Parathyroid adenoma (tissue), 2 donors: ENCODE measurements at regions not wholly inside any gene's neighbourhood (a gene's known extent, or its start where the extent isn't known, plus 50 kb on each side); places are given as distances from the start of the nearest gene placed in this dataset.

ENCODE experiments used
- H2AFZ ChIP-seq: fragments of 300-600 bp; sonication (generic); one replicate; pipeline ENCODE4 v1.7.0; 2017; ENCODE audit warnings: antibody characterized with exemption, mild to moderate bottlenecking
- H3K27ac ChIP-seq: fragments of 300-600 bp; sonication (generic); one replicate; pipeline ENCODE4 v1.7.0; 2017
- H3K27me3 ChIP-seq: fragments of 300-600 bp; sonication (generic); one replicate; pipeline ENCODE4 v1.7.0; 2017; ENCODE audit warnings: low read length; ENCODE audit not compliant: control insufficient read depth, insufficient read depth
- H3K36me3 ChIP-seq: fragments of 300-600 bp; sonication (generic); one replicate; pipeline ENCODE4 v1.7.0; 2017; ENCODE audit warnings: low read length; ENCODE audit not compliant: control insufficient read depth, insufficient read depth
- H3K4me1 ChIP-seq: fragments of 300-600 bp; sonication (generic); one replicate; pipeline ENCODE4 v1.7.0; 2017; ENCODE audit warnings: control low read depth
- H3K4me2 ChIP-seq: fragments of 300-600 bp; sonication (generic); one replicate; pipeline ENCODE4 v1.7.0; 2017; ENCODE audit warnings: low read length
- H3K4me3 ChIP-seq: fragments of 300-600 bp; sonication (generic); one replicate; pipeline ENCODE4 v1.7.0; 2017; ENCODE audit warnings: low read depth, low read length
- H3K79me2 ChIP-seq: fragments of 300-600 bp; sonication (generic); one replicate; pipeline ENCODE4 v1.7.0; 2017; ENCODE audit warnings: control low read depth
- H3K9ac ChIP-seq: fragments of 300-600 bp; sonication (generic); one replicate; pipeline ENCODE4 v1.7.0; 2017; ENCODE audit warnings: mild to moderate bottlenecking
- H3K9me3 ChIP-seq: fragments of 300-600 bp; sonication (generic); one replicate; pipeline ENCODE4 v1.7.0; 2017; ENCODE audit warnings: low read length; ENCODE audit not compliant: control insufficient read depth
- CTCF ChIP-seq: fragments of 300-600 bp; sonication (generic); IDR thresholded peaks from one replicate; pipeline ENCODE4 v1.7.0; 2017; ENCODE audit warnings: antibody characterized with exemption, mild to moderate bottlenecking
- donor health status: primary hyperparathyroidism.

DNA sequence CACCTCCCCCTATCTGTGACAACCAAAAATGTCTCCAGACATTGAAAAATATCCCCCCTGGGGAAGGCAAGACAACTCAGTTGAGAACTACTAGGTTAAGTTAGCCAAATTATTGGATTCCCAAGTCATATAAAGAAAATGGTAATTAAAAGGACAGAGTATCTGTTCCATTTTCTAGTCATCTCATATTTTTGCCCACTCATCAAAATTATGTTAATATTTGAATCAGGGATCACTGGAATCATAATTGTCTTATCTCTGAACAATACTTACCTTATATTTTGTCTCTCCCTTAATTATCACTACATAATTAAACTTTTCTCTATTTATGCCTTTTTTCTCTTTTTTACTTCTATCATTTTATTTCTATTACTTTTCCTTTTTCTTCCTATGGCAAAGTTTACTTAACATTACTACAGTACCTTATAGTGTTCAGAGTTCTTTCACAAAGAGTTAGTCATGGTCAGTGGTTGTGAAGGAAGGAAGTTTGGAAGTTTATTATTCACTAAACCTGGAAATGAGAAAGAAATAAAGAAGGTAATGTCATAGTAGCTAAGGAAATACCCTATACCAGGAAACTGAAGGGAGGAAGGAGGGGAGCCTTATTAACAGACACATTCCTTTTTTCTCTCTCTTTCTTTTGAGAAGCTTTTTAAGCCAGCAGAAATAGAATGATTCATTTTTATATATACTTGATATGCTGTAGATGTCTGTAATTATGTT, 332.9 kb downstream of the COL12A1 start:
- H3K9me3 ChIP-seq = no peaks in the 10 kb centered on the region
- no peak for TF ChIP-seq CTCF
- no peaks in the 10 kb centered on the region for H3K79me2 ChIP-seq
- H3K27ac ChIP-seq = no peak overlapping the region
- H3K4me3 ChIP-seq = no peak overlapping the region
- H3K4me1 ChIP-seq = no peaks in the 10 kb centered on the region
- H2AFZ ChIP-seq = no peak overlapping the region
- no peaks in the 10 kb centered on the region for H3K36me3 ChIP-seq
- no peak overlapping the region for H3K4me2 ChIP-seq
- no peak overlapping the region for H3K9ac ChIP-seq
- H3K27me3 ChIP-seq = no peaks in the 10 kb centered on the region

- no peaks in the 10 kb centered on the region for H3K36me3 ChIP-seq
- no peak overlapping the region for H3K4me3 ChIP-seq
- H3K4me2 ChIP-seq = no peak overlapping the region
- H3K79me2 ChIP-seq = no peaks in the 10 kb centered on the region
- no peak for TF ChIP-seq CTCF
- H3K27me3 ChIP-seq = no peaks in the 10 kb centered on the region
- H3K9me3 ChIP-seq = no peaks in the 10 kb centered on the region
- no peak overlapping the region for H3K9ac ChIP-seq
- H3K4me1 ChIP-seq = no peaks in the 10 kb centered on the region
- H3K27ac ChIP-seq = no peak overlapping the region
- no peak overlapping the region for H2AFZ ChIP-seq
Measured at GRCh38 chr6:74871757-74872156, 334.1 kb downstream of the COL12A1 start.

GRCh38 chr6:74870403-74870802, 335.4 kb downstream of the COL12A1 start:
- H3K4me3 ChIP-seq = no peak overlapping the region
- H2AFZ ChIP-seq = no peak overlapping the region
- H3K27me3 ChIP-seq = no peaks in the 10 kb centered on the region
- no peak overlapping the region for H3K27ac ChIP-seq
- no peaks in the 10 kb centered on the region for H3K36me3 ChIP-seq
- no peak overlapping the region for H3K4me2 ChIP-seq
- H3K4me1 ChIP-seq = no peaks in the 10 kb centered on the region
- no peaks in the 10 kb centered on the region for H3K79me2 ChIP-seq
- H3K9me3 ChIP-seq = no peaks in the 10 kb centered on the region
- TF ChIP-seq CTCF = no peak
- no peak overlapping the region for H3K9ac ChIP-seq

DNA sequence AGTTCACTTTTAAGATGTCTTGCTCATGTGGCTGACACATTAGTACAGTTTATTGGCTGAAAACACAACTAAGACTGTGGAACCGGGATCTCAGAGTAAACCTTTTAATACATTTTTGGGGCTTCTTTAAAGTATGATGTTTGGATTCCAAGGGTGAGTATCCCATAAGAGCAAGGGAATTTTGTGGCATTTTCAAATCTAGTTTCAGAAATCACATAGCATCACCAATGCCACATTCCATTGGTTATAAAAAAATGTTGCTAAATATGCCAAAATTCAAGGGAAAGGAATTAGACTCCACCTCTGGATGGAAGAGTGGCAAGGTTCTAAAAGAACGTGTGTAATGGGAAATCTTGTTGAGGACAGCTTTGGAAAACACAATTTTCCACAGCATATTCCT, 338.6 kb downstream of the COL12A1 start:
- no peak overlapping the region for H3K27ac ChIP-seq
- no peaks in the 10 kb centered on the region for H3K79me2 ChIP-seq
- no peaks in the 10 kb centered on the region for H3K27me3 ChIP-seq
- H3K4me2 ChIP-seq = no peak overlapping the region
- TF ChIP-seq CTCF = no peak
- no peak overlapping the region for H3K9ac ChIP-seq
- H3K4me3 ChIP-seq = no peak overlapping the region
- H3K36me3 ChIP-seq = no peaks in the 10 kb centered on the region
- H2AFZ ChIP-seq = no peak overlapping the region
- H3K9me3 ChIP-seq = no peaks in the 10 kb centered on the region
- H3K4me1 ChIP-seq = no peaks in the 10 kb centered on the region

- TF ChIP-seq CTCF = no peak
- Histone ChIP-seq H3K9ac (no peak overlapping the region), H3K9me3 (no peaks in the 10 kb centered on the region), H3K4me2 (no peak overlapping the region), H3K79me2 (no peaks in the 10 kb centered on the region), H3K4me3 (no peak overlapping the region), H3K27me3 (no peaks in the 10 kb centered on the region), H2AFZ (no peak overlapping the region), H3K4me1 (no peaks in the 10 kb centered on the region), H3K27ac (no peak overlapping the region), H3K36me3 (no peaks in the 10 kb centered on the region)
Measured at GRCh38 chr6:74863968-74864367, 341.9 kb downstream of the COL12A1 start.
